Kidney epithelial cell (primary cell): ENCODE measurements at regions not wholly inside any gene's neighbourhood (a gene's known extent, or its start where the extent isn't known, plus 50 kb on each side); places are given as distances from the start of the nearest gene placed in this dataset.
"Not testable (repeated sequence)": the region's sequence is repeated elsewhere in the genome, so short reads cannot be mapped to it uniquely, and the experiment has no call there.

Experiments used
- DNase-seq: peaks from one replicate; pipeline ENCODE4 v3.0.0-alpha.2; 2010; ENCODE audit warnings: low read depth
- H3K27me3 ChIP-seq: 2 replicates; pipeline ENCODE4 v1.6.0; 2011; ENCODE audit warnings: low read length; ENCODE audit not compliant: control insufficient read depth, insufficient read depth
- H3K36me3 ChIP-seq: 2 replicates; pipeline ENCODE4 v1.5.1; 2011; ENCODE audit warnings: low read length; ENCODE audit not compliant: control insufficient read depth, insufficient read depth
- H3K4me3 ChIP-seq: 2 replicates; pipeline ENCODE4 v1.5.1; 2011; ENCODE audit warnings: low read depth, mild to moderate bottlenecking, control low read depth, low read length
- CTCF ChIP-seq: IDR thresholded peaks from 2 replicates; pipeline ENCODE4 v1.5.1; 2011; ENCODE audit warnings: mild to moderate bottlenecking, moderate library complexity, low read length, control low read depth, inconsistent platforms; ENCODE audit not compliant: insufficient read depth, poor library complexity, severe bottlenecking

GRCh38 chr5:174943785-174944184 is 219.4 kb downstream of the MSX2 start:
- DNase-seq: no peak
- no peak for TF ChIP-seq CTCF
- Histone ChIP-seq H3K4me3 (no peak overlapping the region), H3K27me3 (no peaks in the 10 kb centered on the region), H3K36me3 (no peaks in the 10 kb centered on the region)

- not testable (repeated sequence) for H3K36me3 ChIP-seq, H3K27me3 ChIP-seq, DNase-seq, H3K4me3 ChIP-seq
Observed at GRCh38 chr5:174943002-174943401, 218.6 kb downstream of the MSX2 start.

- no peak for TF ChIP-seq CTCF
- DNase-seq: no peak
- H3K4me3 ChIP-seq: no peak overlapping the region
- no peaks in the 10 kb centered on the region for H3K36me3 ChIP-seq
- no peaks in the 10 kb centered on the region for H3K27me3 ChIP-seq
Observed at GRCh38 chr5:174937201-174938123, 213.1 kb downstream of the MSX2 start.

- DNase-seq: peak; percentile 1
- no peaks in the 10 kb centered on the region for H3K36me3 ChIP-seq
- no peak overlapping the region for H3K4me3 ChIP-seq
- peak; percentile 96 for TF ChIP-seq CTCF
- H3K27me3 ChIP-seq: no peaks in the 10 kb centered on the region
Observed at GRCh38 chr5:174935854-174936474, 211.6 kb downstream of the MSX2 start.

- H3K36me3 ChIP-seq, H3K4me3 ChIP-seq, DNase-seq, H3K27me3 ChIP-seq: not testable (repeated sequence)
Observed at GRCh38 chr5:174931033-174931432, 206.7 kb downstream of the MSX2 start.

GRCh38 chr5:174925586-174925985 is 201.2 kb downstream of the MSX2 start:
- no peak for TF ChIP-seq CTCF
- no peaks in the 10 kb centered on the region for H3K27me3 ChIP-seq
- no peak overlapping the region for H3K4me3 ChIP-seq
- no peaks in the 10 kb centered on the region for H3K36me3 ChIP-seq
- no peak for DNase-seq
